ENCODE measurements at regions not wholly inside any gene's neighbourhood (a gene's known extent, or its start where the extent isn't known, plus 50 kb on each side); places are given as distances from the start of the nearest gene placed in this dataset.

DNA sequence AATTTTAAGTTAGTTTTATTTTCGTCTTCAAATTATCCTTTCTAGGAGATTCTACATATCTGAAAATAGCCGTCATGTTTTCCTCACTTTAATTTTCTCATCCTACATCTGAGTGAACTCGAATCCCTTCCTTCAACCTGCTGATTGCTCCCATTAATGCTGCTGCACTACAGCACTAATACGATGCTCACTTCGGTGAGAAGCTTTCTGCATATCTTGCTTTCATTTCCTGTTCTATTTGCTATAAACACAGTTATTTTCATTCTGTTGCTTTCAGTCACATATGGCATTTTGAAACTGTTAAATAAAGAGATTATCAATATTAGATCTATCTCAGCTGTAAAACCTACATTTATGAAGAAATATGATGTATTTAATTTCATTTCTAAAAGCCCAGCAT is 749.2 kb downstream of the EFNA5 start:
- intact Hi-C loops (cut with micrococcal nuclease) = no loop called here

DNA sequence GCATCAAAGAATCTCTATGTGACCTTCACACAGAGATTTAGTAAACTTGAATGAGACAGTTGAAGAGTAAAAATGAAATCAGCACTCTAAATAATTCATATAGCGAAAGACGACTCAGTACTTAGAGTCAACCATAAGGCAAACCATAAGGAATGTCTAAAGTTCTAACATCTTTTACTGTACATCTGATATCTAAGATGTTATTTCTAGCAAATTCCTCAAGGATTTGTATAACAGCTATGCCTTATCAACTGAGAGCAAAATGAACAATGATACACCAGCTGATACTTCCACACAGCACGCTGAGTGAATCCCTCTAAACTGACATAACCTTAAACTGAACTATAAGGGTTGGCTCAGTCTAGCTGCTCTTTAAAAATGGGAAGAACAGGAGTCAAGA is 760.3 kb downstream of the EFNA5 start:
- intact Hi-C loops (cut with micrococcal nuclease) = no loop called here

DNA sequence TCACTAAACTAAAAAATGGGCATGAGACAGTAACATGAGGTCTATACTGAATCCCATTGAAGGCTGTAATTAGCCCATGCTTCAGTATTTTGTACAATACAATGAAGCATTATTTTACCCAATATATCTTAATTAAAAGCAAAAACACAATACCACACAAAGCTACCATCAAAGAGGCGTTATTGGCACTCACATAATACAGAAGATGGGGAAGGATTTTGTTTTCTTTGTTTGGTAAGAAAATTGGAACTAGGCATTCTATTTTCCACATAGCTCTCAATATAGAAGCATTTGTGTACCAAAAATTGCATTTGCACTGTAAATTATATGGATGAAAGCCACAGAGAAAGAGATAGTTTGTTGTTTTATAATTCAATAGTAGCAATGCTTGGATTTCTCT is 761.0 kb downstream of the EFNA5 start:
- intact Hi-C loops (cut with micrococcal nuclease) = no loop called here

DNA sequence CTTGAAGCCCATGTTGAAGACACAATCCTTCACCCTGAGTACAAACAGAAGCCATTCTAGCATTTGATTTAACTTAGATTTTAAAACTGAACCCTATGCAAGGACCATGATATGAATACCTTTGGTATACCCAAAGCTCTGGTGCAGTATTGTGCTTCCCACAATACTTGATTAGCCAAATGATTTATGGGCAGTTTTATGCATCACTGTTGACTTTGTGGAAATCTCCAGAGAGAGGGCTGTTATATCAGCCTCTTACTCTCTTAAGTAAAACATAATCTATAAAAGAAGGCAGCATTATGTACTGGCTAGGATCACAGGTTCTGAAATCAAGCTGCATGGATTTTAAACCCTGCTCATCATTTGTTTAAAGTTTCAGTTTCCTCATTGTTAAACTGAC is 762.8 kb downstream of the EFNA5 start:
- intact Hi-C loops (cut with micrococcal nuclease) = no loop called here

DNA sequence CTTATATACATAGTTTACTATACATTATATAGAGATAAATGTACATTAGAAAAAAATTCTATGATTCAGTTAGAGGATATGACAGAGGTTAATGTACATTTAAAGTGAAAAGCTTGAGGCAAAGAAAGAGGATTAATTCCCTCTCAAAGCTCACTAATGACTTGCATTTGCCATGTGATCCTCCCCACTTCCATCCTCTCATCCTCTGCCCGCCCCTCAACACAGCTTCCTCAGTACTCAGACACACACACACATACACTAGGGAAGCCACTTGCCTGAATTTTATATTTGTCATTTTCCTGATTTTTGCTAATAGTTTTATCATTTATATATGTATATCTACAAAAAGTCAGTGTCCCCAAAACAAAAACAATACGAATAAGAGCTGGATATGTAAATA is 764.5 kb downstream of the EFNA5 start:
- intact Hi-C loops (cut with micrococcal nuclease) = no loop called here

DNA sequence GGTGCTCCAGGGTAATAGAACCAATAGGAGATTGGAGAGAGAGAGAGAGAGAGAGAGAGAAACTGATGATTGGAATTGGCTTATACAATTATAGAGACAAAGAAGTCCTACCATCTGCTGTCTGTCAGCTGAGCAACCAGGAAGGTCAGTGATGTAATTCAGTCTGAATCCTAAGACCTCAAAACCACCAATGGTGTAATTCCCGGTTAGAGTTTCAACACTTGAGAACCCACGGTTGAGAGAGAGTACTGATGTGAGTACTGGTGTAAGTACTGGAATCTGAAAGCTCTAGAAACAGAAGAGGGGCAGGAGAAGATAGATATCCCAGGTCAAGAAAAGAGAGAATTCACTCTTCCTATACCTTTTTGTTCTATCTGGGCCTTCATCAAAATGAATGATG is 775.8 kb downstream of the EFNA5 start:
- intact Hi-C loops (cut with micrococcal nuclease) = no loop called here

DNA sequence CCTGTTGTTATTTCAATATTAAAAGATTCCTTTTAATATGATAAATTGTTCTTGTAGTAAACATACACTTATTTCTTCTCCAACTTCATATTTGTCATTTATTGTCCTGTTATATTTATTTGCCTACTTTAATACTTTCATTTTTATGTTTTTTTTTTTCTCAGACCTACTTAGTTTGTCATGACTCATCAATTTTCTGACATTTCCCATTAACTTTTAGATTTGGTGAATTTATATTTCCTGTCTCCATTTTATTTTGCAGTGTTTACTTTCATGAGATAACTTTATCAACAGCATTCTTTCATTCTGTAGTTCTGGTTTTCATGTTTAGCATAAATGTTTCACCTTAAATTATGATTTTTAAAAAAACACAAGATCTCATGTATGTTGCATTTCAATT is 788.7 kb downstream of the EFNA5 start:
- intact Hi-C loops (cut with micrococcal nuclease) = no loop called here

DNA sequence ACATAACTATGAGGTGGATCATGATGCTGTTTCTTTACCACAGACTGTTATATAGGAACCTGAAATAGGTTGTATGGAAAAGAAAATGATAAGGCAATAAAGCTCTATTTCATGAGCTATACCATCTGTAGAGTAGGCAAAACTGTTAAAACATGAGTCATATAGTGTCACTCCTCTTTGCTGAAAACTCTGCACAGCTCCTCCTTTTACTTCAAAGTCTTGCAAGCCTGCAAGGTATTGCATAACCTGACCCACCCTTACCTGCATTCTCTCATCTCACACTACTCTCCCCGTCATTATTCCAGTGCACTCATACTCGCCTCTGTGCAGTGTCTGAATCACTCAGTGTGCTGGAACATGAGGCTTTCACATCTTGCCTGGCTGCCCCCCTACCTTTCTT is 790.1 kb downstream of the EFNA5 start:
- intact Hi-C loops (cut with micrococcal nuclease) = no loop called here

DNA sequence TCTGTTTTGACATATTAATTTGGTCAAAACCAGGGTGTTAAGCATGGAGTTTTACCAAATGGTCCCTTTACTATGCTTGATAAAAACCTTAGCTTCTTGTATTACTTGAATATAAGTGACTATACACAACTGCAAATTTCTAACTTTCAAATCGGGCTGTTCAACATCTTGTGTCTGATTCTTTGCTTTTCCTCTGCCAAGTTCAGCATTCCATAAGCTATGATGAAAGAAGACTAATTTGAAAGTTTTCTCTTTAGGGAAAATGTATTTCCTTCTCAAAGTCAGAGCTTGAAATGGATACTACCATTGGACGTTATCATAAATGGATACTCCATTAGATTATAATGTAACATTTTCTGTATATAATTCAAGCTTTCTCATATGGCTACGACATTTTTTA is 792.9 kb downstream of the EFNA5 start:
- intact Hi-C loops (cut with micrococcal nuclease) = no loop called here

DNA sequence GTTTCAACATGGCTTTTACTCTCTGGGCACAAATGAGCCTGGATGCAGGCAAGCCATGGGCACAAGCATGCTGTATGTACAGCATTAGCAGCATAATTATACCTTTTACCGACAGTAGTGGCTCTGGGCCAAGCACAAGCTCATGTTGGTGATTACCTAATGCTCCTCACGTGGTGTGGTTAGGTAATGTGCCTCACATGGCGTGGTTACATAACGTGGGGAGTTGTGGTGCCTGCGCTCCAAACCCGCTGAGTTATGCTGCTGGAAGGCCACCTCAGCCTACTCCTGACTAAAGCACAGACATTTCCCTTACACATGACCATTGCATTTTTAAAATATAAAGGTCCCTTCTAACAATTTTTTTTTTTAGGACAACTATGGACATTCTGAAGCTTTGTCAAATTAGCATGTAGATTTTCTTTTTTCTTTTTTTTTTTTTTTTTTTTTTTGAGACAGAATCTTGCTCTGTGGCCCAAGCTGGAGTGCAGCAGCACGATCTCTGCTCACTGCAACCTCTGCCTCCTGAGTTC is 794.0 kb downstream of the EFNA5 start:
- intact Hi-C loops (cut with micrococcal nuclease) = no loop called here

DNA sequence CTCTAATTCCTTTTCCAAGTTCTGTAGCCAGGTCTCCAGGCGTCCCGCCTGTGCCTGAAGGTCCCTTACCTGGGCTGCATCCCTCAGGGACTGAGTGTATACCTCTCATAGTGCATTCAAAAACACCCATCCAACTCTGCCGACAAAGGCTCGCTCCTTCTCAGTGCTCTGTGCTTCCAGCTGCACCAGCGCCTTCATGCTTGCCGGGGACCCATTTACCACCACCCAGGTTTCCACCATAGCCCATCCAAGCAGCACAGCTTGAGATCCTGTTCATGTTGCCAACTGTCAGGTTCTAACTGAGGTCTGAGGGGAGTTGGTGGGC is 794.5 kb downstream of the EFNA5 start:
- intact Hi-C loops (cut with micrococcal nuclease) = no loop called here

DNA sequence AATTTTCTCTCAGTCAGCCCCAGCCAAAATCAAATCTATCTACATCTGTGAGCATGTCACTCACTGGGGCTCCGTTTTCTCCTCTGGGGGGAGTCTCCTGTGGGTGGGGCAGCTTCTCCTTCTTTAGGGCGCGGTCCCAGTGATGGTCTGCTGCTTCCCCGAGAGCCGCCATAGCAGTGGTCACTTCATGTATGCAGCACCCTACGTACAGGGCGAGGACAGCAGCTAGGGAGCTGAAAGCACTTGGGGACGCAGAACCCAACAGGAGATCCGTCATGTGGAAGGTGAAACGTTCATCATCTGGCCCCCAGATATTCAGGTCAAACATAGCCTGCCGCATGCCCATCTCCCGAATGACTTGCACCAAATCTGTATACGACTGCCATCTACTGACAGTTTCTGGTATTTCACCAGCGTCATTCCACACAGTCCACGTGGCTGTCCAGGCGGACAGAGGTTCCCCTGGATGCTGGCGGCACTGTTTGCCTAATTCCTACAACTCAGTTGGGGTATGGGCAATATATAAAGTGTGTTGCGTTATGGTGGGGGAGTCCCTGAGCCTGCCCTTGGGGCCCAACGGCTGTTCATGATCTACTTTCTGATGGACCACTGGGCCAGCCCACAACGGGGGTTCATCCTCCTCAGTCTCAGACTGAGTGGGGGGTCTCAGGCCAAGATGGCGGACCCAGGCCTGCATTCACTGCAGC is 795.0 kb downstream of the EFNA5 start:
- intact Hi-C loops (cut with micrococcal nuclease) = no loop called here

DNA sequence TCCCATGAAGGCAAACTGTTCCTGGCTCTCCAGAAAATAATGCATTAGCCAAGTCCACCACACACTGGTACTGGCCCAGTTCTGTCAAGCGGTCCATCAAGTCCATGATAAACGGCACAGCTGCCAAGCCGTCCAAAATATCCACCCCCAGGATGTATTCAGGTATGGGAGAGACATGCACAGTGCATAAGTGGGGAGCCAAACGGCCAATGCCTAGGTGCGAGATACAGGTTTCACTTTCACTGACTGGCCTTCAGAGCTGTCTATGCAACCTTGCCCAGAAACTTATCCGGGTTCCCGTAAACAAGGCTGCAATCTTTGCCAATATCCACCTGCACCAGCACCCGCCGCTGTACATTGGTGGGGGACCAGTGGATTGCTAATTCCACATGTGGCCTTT is 795.8 kb downstream of the EFNA5 start:
- intact Hi-C loops (cut with micrococcal nuclease) = no loop called here

DNA sequence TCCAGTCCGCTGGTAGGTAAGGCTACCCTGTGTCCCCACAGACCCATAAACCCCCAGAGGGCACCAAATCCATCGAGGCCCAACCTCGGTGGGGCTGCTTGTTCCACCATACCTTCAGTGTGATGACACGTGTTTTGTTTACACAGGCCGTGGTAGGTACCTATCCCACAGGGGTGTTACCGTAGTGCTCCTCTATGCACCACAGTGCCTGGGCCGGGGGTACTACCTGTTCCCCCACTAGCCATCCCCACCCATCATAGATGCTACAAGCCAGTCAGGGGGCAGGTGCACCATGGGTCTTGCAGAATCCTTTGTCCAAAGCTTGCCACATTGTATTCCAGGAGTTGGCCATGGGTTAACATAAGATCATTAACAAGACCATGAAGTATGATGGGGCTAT is 796.2 kb downstream of the EFNA5 start:
- intact Hi-C loops (cut with micrococcal nuclease) = no loop called here

DNA sequence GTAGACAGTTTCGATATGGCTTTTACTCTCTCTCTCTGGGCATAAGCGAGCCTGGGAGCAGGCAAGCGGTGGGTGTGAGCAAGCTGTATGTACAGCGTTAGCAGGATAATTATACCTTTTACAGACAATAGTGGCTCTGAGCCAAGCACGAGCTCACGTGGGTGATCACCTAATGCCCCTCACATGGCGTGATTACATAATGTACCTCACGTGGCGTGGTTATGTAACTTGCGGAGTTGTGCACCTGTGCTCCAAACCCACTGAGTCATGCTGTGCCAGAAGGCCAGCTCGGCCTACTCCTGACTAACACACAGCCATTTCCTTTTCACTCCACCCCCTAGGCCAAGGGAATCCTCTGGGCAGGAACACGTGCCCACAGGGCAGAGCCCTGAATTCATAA is 797.2 kb downstream of the EFNA5 start:
- intact Hi-C loops (cut with micrococcal nuclease) = no loop called here

DNA sequence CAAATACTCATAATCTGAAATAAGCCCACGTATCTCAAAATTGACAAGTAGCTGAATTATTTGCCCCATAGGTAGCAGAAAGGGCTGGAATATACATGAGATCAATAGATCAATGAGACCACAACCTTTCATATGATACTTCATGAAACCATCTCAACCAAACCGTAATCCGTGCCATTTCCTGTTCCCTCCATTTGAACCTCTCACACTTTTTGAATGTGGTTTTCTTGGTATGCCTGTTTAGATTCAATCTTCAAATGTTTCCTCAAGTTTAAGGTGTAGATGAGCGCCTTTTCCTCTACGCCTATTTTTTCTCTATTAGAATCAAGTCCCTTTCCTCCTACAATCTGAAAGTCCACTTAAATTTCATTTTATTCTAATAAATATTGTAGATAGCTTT is 805.5 kb downstream of the EFNA5 start:
- intact Hi-C loops (cut with micrococcal nuclease) = no loop called here

DNA sequence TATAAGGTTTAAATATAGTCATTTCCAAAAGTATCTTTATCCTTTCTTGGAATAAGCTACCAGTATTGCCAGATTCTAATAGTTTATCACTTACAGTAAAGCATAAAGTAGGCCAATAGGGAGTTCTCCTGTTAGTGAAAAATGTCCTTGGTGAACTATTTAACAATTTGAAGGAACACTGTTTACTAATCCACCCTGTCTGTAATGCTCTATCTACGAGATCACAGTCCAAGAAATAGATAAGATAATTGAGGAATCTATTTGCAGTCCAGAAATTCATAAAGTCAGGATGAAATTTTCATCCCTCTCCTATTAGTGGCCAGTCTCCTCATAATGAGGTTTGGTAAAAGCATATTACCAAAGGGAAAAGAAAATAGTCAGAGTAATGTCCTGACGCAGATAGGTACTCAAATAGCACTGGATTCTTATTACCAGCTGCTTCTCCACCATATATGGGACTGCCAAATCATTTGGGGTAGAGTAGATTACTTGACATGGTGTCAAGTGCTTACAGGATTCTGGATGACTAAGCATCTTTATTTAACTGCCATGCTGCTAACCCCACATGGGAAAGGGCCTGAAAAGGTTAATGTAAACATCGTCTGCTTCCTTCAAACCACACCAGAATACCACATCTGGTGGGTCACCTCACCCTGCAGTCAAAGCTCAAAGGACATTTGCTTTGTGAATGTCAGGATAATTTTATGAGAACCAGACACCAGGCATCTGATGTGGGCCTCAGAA is 808.1 kb downstream of the EFNA5 start:
- intact Hi-C loops (cut with micrococcal nuclease) = no loop called here

DNA sequence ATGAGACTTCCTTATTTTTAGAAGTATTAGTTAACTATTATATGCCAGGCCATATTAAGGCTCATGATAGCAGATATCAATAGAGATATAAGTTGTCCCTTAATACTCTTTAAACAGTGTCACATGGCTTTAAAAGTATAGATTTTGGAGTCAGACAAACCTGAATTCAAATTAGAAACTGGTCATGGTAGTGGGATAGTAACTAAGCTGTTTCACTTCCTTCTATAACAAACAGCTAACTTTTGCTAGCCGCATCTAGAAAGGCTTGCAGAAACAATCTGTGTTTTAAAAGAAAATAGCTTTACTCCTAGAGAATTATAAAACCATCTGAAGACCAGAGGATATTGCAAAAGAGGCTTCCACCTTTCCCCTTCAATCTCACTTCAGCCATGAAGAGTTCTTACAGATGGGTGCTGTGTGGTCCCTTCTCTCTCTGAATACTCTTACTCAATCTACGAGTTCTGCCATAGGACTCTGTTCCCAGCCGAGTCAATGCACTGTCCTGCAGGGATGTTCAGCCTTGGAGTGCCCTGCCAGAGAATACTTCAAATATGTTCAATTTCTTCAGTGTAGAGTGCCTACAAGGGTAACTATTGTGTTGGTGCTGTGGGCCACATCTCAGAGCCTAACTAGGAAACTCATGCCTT is 810.2 kb downstream of the EFNA5 start:
- intact Hi-C loops (cut with micrococcal nuclease) = no loop called here

DNA sequence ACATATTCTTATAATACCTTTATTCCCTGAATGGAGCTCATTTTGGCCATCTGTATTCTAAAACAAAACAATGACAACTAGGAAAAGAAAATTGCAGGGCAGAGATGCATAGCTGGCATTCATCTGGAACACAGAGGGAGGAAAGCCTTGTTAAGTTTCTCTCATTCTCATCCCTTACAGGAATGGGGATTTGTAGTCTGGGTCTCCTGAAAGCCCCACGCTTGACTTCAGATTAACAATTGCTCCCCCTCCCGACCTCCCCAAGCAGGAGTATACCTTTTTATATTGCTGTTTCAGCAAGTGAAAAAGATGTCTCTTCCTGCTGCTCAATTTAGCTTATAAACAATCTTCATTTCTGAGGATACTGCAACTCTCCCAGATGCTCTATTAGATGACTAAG is 812.1 kb downstream of the EFNA5 start:
- intact Hi-C loops (cut with micrococcal nuclease) = no loop called here

DNA sequence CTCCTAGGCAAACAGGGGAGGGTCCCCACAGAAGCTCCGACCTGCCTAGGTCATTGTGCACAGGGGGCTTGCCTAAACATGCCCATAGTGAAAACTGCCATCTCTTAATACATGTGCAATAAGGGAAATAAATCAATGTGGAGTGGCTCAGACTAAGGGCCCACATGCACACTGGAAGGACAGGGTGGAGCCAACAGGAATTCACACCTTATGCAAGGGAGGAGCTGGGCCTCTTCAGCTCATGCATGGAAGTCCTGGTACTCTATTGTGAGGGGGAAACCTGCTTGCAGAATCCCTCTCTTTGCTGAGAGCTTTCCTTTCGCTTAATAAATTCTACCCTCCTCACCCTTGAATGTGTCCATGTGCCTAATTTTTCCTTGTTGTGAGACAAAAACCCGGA is 815.8 kb downstream of the EFNA5 start:
- intact Hi-C loops (cut with micrococcal nuclease) = no loop called here

DNA sequence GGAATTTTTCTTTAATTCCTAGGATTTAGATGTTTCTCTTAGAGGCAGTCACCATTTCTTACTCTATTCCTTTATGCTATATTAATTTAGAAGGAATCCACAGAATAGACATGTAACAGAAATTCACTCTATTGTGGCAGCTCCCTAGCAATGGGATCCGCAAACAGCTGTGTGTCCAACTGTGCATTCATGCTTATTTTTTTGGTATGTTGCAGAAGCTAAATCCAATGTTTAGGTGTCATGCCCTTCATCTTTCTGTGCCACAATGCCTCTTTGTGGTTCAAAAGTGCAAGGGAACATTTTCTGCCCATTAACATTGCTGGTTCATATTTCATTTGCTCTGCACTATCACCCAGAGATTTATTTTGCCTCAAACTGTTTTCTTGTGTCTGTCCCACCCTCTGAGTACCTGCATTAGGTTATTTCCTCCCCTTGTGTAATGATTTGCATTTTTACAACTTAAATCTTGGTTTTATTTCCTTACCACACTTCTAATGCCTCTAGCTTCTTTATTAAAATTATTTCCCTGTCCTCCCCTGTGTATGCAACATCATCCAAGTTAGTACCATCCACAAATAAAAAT is 816.5 kb downstream of the EFNA5 start:
- intact Hi-C loops (cut with micrococcal nuclease) = no loop called here

DNA sequence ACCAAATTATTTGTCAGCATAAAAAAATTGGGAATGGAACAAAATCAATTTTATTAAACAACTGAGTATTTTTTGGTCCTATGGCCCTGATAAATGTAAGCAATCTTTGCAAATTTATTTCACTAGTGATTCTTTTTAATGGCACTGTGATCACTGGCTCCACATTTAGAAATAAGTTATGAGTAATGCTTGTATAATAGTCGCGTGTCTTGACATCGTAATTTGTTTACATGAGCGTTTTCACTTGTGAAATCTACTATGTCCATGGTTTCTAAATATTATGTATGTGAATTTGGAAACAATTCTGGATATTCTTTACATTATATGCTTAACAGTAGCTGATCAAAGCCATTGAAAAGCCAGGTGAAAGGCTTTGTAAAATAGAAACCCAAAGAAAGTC is 817.5 kb downstream of the EFNA5 start:
- intact Hi-C loops (cut with micrococcal nuclease) = no loop called here
